Neuronal stem cell (in vitro differentiated cells): ENCODE measurements at regions not wholly inside any gene's neighbourhood (a gene's known extent, or its start where the extent isn't known, plus 50 kb on each side); places are given as distances from the start of the nearest gene placed in this dataset.
"Not testable (repeated sequence)": the region's sequence is repeated elsewhere in the genome, so short reads cannot be mapped to it uniquely, and the experiment has no call there.

ENCODE experiments used
- DNase-seq: peaks from one replicate; pipeline ENCODE4 v3.0.0-alpha.2; 2013; ENCODE audit warnings: low spot score
- H2AFZ ChIP-seq: one replicate; pipeline ENCODE4 v1.6.1; 2013; ENCODE audit warnings: mild to moderate bottlenecking, low read length, inconsistent platforms
- H2AK5ac ChIP-seq: 2 replicates; pipeline ENCODE4 v1.6.1; 2013; ENCODE audit warnings: low read depth, mild to moderate bottlenecking, inconsistent platforms, low read length, moderate library complexity, mixed read lengths
- H2BK120ac ChIP-seq: 2 replicates; pipeline ENCODE4 v1.6.1; 2013; ENCODE audit warnings: low read depth, mild to moderate bottlenecking, inconsistent platforms, low read length, moderate library complexity, mixed read lengths
- H2BK12ac ChIP-seq: one replicate; pipeline ENCODE4 v1.6.1; 2013; ENCODE audit warnings: low read length, inconsistent platforms
- H2BK15ac ChIP-seq: 2 replicates; pipeline ENCODE4 v1.6.1; 2013; ENCODE audit warnings: mild to moderate bottlenecking, low read length, inconsistent platforms, mixed read lengths
- H2BK5ac ChIP-seq: one replicate; pipeline ENCODE4 v1.6.1; 2013; ENCODE audit warnings: inconsistent platforms, mild to moderate bottlenecking, low read length, moderate library complexity
- H3K14ac ChIP-seq: one replicate; pipeline ENCODE4 v1.6.1; 2013; ENCODE audit warnings: low read length, inconsistent platforms
- H3K18ac ChIP-seq: 2 replicates; pipeline ENCODE4 v1.6.1; 2013; ENCODE audit warnings: low read length, inconsistent platforms
- H3K23ac ChIP-seq: 2 replicates; pipeline ENCODE4 v1.6.1; 2013; ENCODE audit warnings: low read depth, mild to moderate bottlenecking, mixed read lengths, low read length, inconsistent platforms; ENCODE audit not compliant: poor library complexity
- H3K27ac ChIP-seq: replicated peaks from 3 replicates; pipeline ENCODE4 v1.5.1; 2013; ENCODE audit warnings: low read length, inconsistent platforms
- H3K27me3 ChIP-seq, 3 experiments: 2 replicates each; pipeline ENCODE4 v1.6.1; 2013; ENCODE audit warnings: low read length in 3 of 3, mild to moderate bottlenecking in 2 of 3, inconsistent platforms in 1 of 3, low read depth in 1 of 3, mixed read lengths in 1 of 3, moderate library complexity in 1 of 3; ENCODE audit not compliant: control insufficient read depth in 3 of 3, insufficient read depth in 3 of 3
- H3K36me3 ChIP-seq, 2 donors: replicated peaks in 1 of 2; 2 replicates each; pipeline ENCODE4 v1.6.1; 2013; ENCODE audit warnings: low read length in 2 of 2; ENCODE audit not compliant: control insufficient read depth in 2 of 2, insufficient read depth in 2 of 2
- H3K4ac ChIP-seq: 2 replicates; pipeline ENCODE4 v1.6.1; 2013; ENCODE audit warnings: inconsistent platforms, mild to moderate bottlenecking, low read length, moderate library complexity
- H3K4me1 ChIP-seq, 2 donors: 1 replicate in 1 of 2; 2 replicates in 1 of 2; pipeline ENCODE4 v1.6.1; 2013; ENCODE audit warnings: low read length in 2 of 2, low read depth in 1 of 2; ENCODE audit not compliant: control insufficient read depth in 2 of 2, insufficient read depth in 1 of 2
- H3K4me2 ChIP-seq: one replicate; pipeline ENCODE4 v1.6.1; 2013; ENCODE audit warnings: mild to moderate bottlenecking, low read length, inconsistent platforms; ENCODE audit not compliant: insufficient read depth, poor library complexity, severe bottlenecking
- H3K4me3 ChIP-seq, 2 donors: 2 replicates each; pipeline ENCODE4 v1.5.1; 2013; ENCODE audit warnings: low read length in 2 of 2, mild to moderate bottlenecking in 2 of 2, inconsistent platforms in 1 of 2, moderate library complexity in 1 of 2
- H3K79me1 ChIP-seq: one replicate; pipeline ENCODE4 v1.6.1; 2013; ENCODE audit warnings: low read depth, mild to moderate bottlenecking, inconsistent platforms, low read length, moderate library complexity
- H3K9ac ChIP-seq: one replicate; pipeline ENCODE4 v1.6.1; 2013; ENCODE audit warnings: mild to moderate bottlenecking, low read depth, low read length, inconsistent platforms; ENCODE audit not compliant: poor library complexity
- H3K9me3 ChIP-seq, 2 donors: replicated peaks in 1 of 2; 2 replicates each; pipeline versions ENCODE3 to v1.6.1; 2013; ENCODE audit warnings: low read length in 2 of 2, mild to moderate bottlenecking in 2 of 2, inconsistent platforms in 1 of 2, low read depth in 1 of 2, mixed read lengths in 1 of 2, moderate library complexity in 1 of 2; ENCODE audit not compliant: control insufficient read depth in 2 of 2, insufficient read depth in 1 of 2
- H4K8ac ChIP-seq: one replicate; pipeline ENCODE4 v1.6.1; 2013; ENCODE audit warnings: low read depth, mild to moderate bottlenecking, inconsistent platforms, low read length, moderate library complexity
- H4K91ac ChIP-seq: one replicate; pipeline ENCODE4 v1.6.1; 2013; ENCODE audit warnings: low read length, low read depth, mild to moderate bottlenecking, inconsistent platforms; ENCODE audit not compliant: poor library complexity
- WGBS, 2 donors: extraction: QIAGEN DNeasy Blood & Tissue Kit; methylation state at CpG; one replicate each; pipeline ENCODE4 v1.1.7; 2013; ENCODE audit warnings: missing lambda C conversion rate in 2 of 2, mixed read lengths in 1 of 2; ENCODE audit not compliant: insufficient read length in 2 of 2, insufficient replicate concordance in 1 of 2; ENCODE audit errors: extremely low coverage in 2 of 2; 5-methylcytosine and 5-hydroxymethylcytosine counted together

- not testable (repeated sequence) for H3K79me1 ChIP-seq, H3K18ac ChIP-seq, H3K4me2 ChIP-seq, H3K4ac ChIP-seq, H2BK12ac ChIP-seq, H2BK120ac ChIP-seq, H4K8ac ChIP-seq, H3K4me3 ChIP-seq, H2AK5ac ChIP-seq, DNase-seq, H3K27me3 ChIP-seq, H3K14ac ChIP-seq, H3K23ac ChIP-seq, H3K9me3 ChIP-seq, H3K9ac ChIP-seq, H2AFZ ChIP-seq, H2BK5ac ChIP-seq, H3K36me3 ChIP-seq, H3K4me1 ChIP-seq, H4K91ac ChIP-seq, H3K27ac ChIP-seq, H2BK15ac ChIP-seq
- WGBS, 2 donors, result no CpG with 5 or more reads among the region's 19 CpGs
These were observed 459.4 kb upstream of the ZNG1F start for GRCh38 chr9:41648564-41648963.

- DNase-seq, H2AFZ ChIP-seq, H2AK5ac ChIP-seq, H3K27me3 ChIP-seq, H2BK5ac ChIP-seq, H3K4me1 ChIP-seq, H3K9ac ChIP-seq, H3K4ac ChIP-seq, H3K18ac ChIP-seq, H4K91ac ChIP-seq, H4K8ac ChIP-seq, H3K4me2 ChIP-seq, H3K14ac ChIP-seq, H2BK12ac ChIP-seq, H3K4me3 ChIP-seq, H3K36me3 ChIP-seq, H3K79me1 ChIP-seq, H2BK15ac ChIP-seq, H3K27ac ChIP-seq, H2BK120ac ChIP-seq, H3K9me3 ChIP-seq, H3K23ac ChIP-seq: not testable (repeated sequence)
- no CpG with 5 or more reads among the region's 26 CpGs for WGBS, 2 donors
These were observed 457.1 kb upstream of the ZNG1F start for GRCh38 chr9:41646246-41646645.

- H3K14ac ChIP-seq, H2BK5ac ChIP-seq, H3K18ac ChIP-seq, H3K4ac ChIP-seq, H3K36me3 ChIP-seq, H4K8ac ChIP-seq, H2BK12ac ChIP-seq, H3K4me2 ChIP-seq, H4K91ac ChIP-seq, H2BK15ac ChIP-seq, DNase-seq, H2AK5ac ChIP-seq, H2BK120ac ChIP-seq, H3K27me3 ChIP-seq, H3K23ac ChIP-seq, H3K9ac ChIP-seq, H3K9me3 ChIP-seq, H3K79me1 ChIP-seq, H3K27ac ChIP-seq, H3K4me1 ChIP-seq: not testable (repeated sequence)
- H3K4me3 ChIP-seq, result peak overlapping the region in 1 of 2 donors; percentile 39
- no CpG with 5 or more reads among the region's 55 CpGs for WGBS, 2 donors
- peak overlapping the region; percentile 77 for H2AFZ ChIP-seq
These were observed 454.6 kb upstream of the ZNG1F start for GRCh38 chr9:41643571-41644279.

GRCh38 chr9:41633726-41634125 is 444.6 kb upstream of the ZNG1F start:
- not testable (repeated sequence) for H3K9ac ChIP-seq, H3K4me3 ChIP-seq, H2BK5ac ChIP-seq, H3K79me1 ChIP-seq, H2BK12ac ChIP-seq, H3K27ac ChIP-seq, H3K4me2 ChIP-seq, H3K27me3 ChIP-seq, H3K23ac ChIP-seq, H4K91ac ChIP-seq, DNase-seq, H2AFZ ChIP-seq, H3K14ac ChIP-seq, H2AK5ac ChIP-seq, H3K18ac ChIP-seq, H3K9me3 ChIP-seq, H2BK120ac ChIP-seq, H2BK15ac ChIP-seq, H3K4me1 ChIP-seq, H4K8ac ChIP-seq, H3K4ac ChIP-seq, H3K36me3 ChIP-seq
- WGBS, 2 donors, result no CpG with 5 or more reads among the region's 3 CpGs
